ENCODE measurements at regions not wholly inside any gene's neighbourhood (a gene's known extent, or its start where the extent isn't known, plus 50 kb on each side); places are given as distances from the start of the nearest gene placed in this dataset.

- H3K4me1 ChIP-seq (ENCODE audit: control insufficient read depth, low read length), result 0 out of 2 replicates have a peak, but pooled peaks cover 2% of the 10 kb centered on the region
- no peaks in the 10 kb centered on the region for H3K9me2 ChIP-seq (replicated peaks; ENCODE audit: control insufficient read depth, low read length)
- H4K20me1 ChIP-seq (ENCODE audit: control insufficient read depth, insufficient read depth, low read depth, low read length), result no peaks in the 10 kb centered on the region
- no peak for TF ChIP-seq EZH2phosphoT487 (IDR thresholded peaks at IDR 0.05; ENCODE audit: borderline replicate concordance, low read length)
- no peak for TF ChIP-seq CTCF (IDR thresholded peaks at IDR 0.05; ENCODE audit: low read depth, low read length, poor library complexity, severe bottlenecking)
- H3F3A ChIP-seq (ENCODE audit: control insufficient read depth, insufficient read depth), result no peaks in the 10 kb centered on the region
- H3K4me2 ChIP-seq (ENCODE audit: low read length), result no peak overlapping the region
- no peaks in the 10 kb centered on the region for H3K9me3 ChIP-seq (ENCODE audit: control insufficient read depth, insufficient read depth, low read length)
- H3K27ac ChIP-seq (ENCODE audit: low read depth, low read length), result no peak overlapping the region
- no peaks in the 10 kb centered on the region for H3K27me3 ChIP-seq (ENCODE audit: control insufficient read depth, low read length)
- no peaks in the 10 kb centered on the region for H3K79me2 ChIP-seq (ENCODE audit: control insufficient read depth, low read length)
- H3K4me3 ChIP-seq (ENCODE audit: low read length), result no peak overlapping the region
- H3K36me3 ChIP-seq (ENCODE audit: control insufficient read depth, low read length), result no peaks in the 10 kb centered on the region
Measured at GRCh38 chr18:26617151-26617554, 68.8 kb upstream of the KCTD1 start.

GRCh38 chr18:26614374-26614773, 66.0 kb upstream of the KCTD1 start:
- no peaks in the 10 kb centered on the region for H3K79me2 ChIP-seq (ENCODE audit: control insufficient read depth, low read length)
- H3K4me3 ChIP-seq (ENCODE audit: low read length), result no peak overlapping the region
- 0 out of 2 replicates have a peak, but pooled peaks cover 1% of the 10 kb centered on the region for H3K27me3 ChIP-seq (ENCODE audit: control insufficient read depth, low read length)
- TF ChIP-seq CTCF (IDR thresholded peaks at IDR 0.05; ENCODE audit: low read depth, low read length, poor library complexity, severe bottlenecking), result no peak
- TF ChIP-seq EZH2phosphoT487 (IDR thresholded peaks at IDR 0.05; ENCODE audit: borderline replicate concordance, low read length), result no peak
- no peaks in the 10 kb centered on the region for H3K36me3 ChIP-seq (ENCODE audit: control insufficient read depth, low read length)
- H4K20me1 ChIP-seq (ENCODE audit: control insufficient read depth, insufficient read depth, low read depth, low read length), result no peaks in the 10 kb centered on the region
- no peaks in the 10 kb centered on the region for H3F3A ChIP-seq (ENCODE audit: control insufficient read depth, insufficient read depth)
- H3K9me3 ChIP-seq (ENCODE audit: control insufficient read depth, insufficient read depth, low read length), result no peaks in the 10 kb centered on the region
- no peaks in the 10 kb centered on the region for H3K4me1 ChIP-seq (ENCODE audit: control insufficient read depth, low read length)
- no peak overlapping the region for H3K4me2 ChIP-seq (ENCODE audit: low read length)
- H3K9me2 ChIP-seq (replicated peaks; ENCODE audit: control insufficient read depth, low read length), result no peaks in the 10 kb centered on the region
- no peak overlapping the region for H3K27ac ChIP-seq (ENCODE audit: low read depth, low read length)
